Astrocyte (in vitro differentiated cells and primary cell): ENCODE measurements at regions not wholly inside any gene's neighbourhood (a gene's known extent, or its start where the extent isn't known, plus 50 kb on each side); places are given as distances from the start of the nearest gene placed in this dataset.

Experiments used
- DNase-seq: peaks from one replicate; pipeline ENCODE4 v3.0.0-alpha.2; 2010; ENCODE audit warnings: low read depth
- FAIRE-seq: peaks from 2 replicates; lab custom pipeline; 2011; peaks lifted over from hg19 to GRCh38; lab: Jason Lieb, UNC
- H2AFZ ChIP-seq: 2 replicates; pipeline ENCODE4 v1.6.0; 2012; ENCODE audit warnings: low read depth, low read length, inconsistent platforms
- H3K27ac ChIP-seq: 2 replicates; pipeline ENCODE4 v1.5.1; 2011; ENCODE audit warnings: low read depth, low read length, inconsistent platforms
- H3K27me3 ChIP-seq: 2 replicates; pipeline ENCODE4 v1.6.0; 2011; ENCODE audit warnings: low read length, inconsistent platforms; ENCODE audit not compliant: insufficient read depth
- H3K36me3 ChIP-seq: 2 replicates; pipeline ENCODE4 v1.5.1; 2011; ENCODE audit warnings: low read length, inconsistent platforms; ENCODE audit not compliant: insufficient read depth
- H3K4me1 ChIP-seq: 2 replicates; pipeline ENCODE4 v1.5.1; 2011; ENCODE audit warnings: low read length, inconsistent platforms; ENCODE audit not compliant: insufficient read depth
- H3K4me2 ChIP-seq: 2 replicates; pipeline ENCODE4 v1.6.0; 2012; ENCODE audit warnings: low read length, inconsistent platforms
- H3K4me3 ChIP-seq: 2 replicates; pipeline ENCODE4 v1.5.1; 2011; ENCODE audit warnings: low read depth, mild to moderate bottlenecking, low read length, inconsistent platforms; ENCODE audit not compliant: insufficient read depth
- H3K79me2 ChIP-seq: 2 replicates; pipeline ENCODE4 v1.6.0; 2012; ENCODE audit warnings: mild to moderate bottlenecking, low read length, inconsistent platforms; ENCODE audit not compliant: insufficient read depth
- H3K9ac ChIP-seq: 2 replicates; pipeline ENCODE4 v1.6.0; 2012; ENCODE audit warnings: mild to moderate bottlenecking, low read length, inconsistent platforms
- H3K9me3 ChIP-seq: 2 replicates; pipeline ENCODE4 v1.5.1; 2012; ENCODE audit warnings: low read depth, mild to moderate bottlenecking, low read length, inconsistent platforms; ENCODE audit not compliant: insufficient read depth
- H4K20me1 ChIP-seq: 2 replicates; pipeline ENCODE4 v1.6.0; 2012; ENCODE audit warnings: low read length, inconsistent platforms; ENCODE audit not compliant: insufficient read depth
- H3K27ac Mint-ChIP-seq: one replicate; pipeline ENCODE4 v1.8.0; 2021; ENCODE audit warnings: mild to moderate bottlenecking, mixed read lengths; ENCODE audit not compliant: unreplicated experiment
- H3K27me3 Mint-ChIP-seq: one replicate; pipeline ENCODE4 v1.8.0; 2021; ENCODE audit warnings: low read depth, mixed read lengths; ENCODE audit not compliant: unreplicated experiment
- H3K36me3 Mint-ChIP-seq: one replicate; pipeline ENCODE4 v1.8.0; 2021; ENCODE audit warnings: low read depth, mixed read lengths; ENCODE audit not compliant: unreplicated experiment
- H3K4me1 Mint-ChIP-seq: one replicate; pipeline ENCODE4 v1.8.0; 2021; ENCODE audit warnings: low read depth, mixed read lengths; ENCODE audit not compliant: unreplicated experiment
- H3K4me3 Mint-ChIP-seq: one replicate; pipeline ENCODE4 v1.8.0; 2021; ENCODE audit warnings: mild to moderate bottlenecking, moderate library complexity, mixed read lengths; ENCODE audit not compliant: unreplicated experiment
- H3K9me3 Mint-ChIP-seq: one replicate; pipeline ENCODE4 v1.8.0; 2021; ENCODE audit warnings: mild to moderate bottlenecking, mixed read lengths; ENCODE audit not compliant: unreplicated experiment
- EZH2 ChIP-seq: IDR thresholded peaks from 2 replicates; pipeline ENCODE4 v1.6.1; 2012; ENCODE audit warnings: mild to moderate bottlenecking, low read length, inconsistent platforms; ENCODE audit not compliant: insufficient read depth
- TF ChIP-seq, protein P1 (sequence below): IDR thresholded peaks from 2 replicates; pipeline ENCODE4 v1.5.1; 2011; ENCODE audit warnings: low read depth, mild to moderate bottlenecking, inconsistent platforms, low read length, moderate library complexity; ENCODE audit not compliant: insufficient read depth

GRCh38 chr4:143763587-143763986, 63.1 kb upstream of the FREM3 start:
- no peak overlapping the region for H3K4me2 ChIP-seq
- no peaks in the 10 kb centered on the region for H3K27me3 Mint-ChIP-seq
- no peak for TF ChIP-seq EZH2
- TF ChIP-seq, protein P1, sequence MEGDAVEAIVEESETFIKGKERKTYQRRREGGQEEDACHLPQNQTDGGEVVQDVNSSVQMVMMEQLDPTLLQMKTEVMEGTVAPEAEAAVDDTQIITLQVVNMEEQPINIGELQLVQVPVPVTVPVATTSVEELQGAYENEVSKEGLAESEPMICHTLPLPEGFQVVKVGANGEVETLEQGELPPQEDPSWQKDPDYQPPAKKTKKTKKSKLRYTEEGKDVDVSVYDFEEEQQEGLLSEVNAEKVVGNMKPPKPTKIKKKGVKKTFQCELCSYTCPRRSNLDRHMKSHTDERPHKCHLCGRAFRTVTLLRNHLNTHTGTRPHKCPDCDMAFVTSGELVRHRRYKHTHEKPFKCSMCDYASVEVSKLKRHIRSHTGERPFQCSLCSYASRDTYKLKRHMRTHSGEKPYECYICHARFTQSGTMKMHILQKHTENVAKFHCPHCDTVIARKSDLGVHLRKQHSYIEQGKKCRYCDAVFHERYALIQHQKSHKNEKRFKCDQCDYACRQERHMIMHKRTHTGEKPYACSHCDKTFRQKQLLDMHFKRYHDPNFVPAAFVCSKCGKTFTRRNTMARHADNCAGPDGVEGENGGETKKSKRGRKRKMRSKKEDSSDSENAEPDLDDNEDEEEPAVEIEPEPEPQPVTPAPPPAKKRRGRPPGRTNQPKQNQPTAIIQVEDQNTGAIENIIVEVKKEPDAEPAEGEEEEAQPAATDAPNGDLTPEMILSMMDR: no peak
- H3K4me3 Mint-ChIP-seq: no peak overlapping the region
- no peaks in the 10 kb centered on the region for H3K36me3 ChIP-seq
- H3K4me1 Mint-ChIP-seq: no peaks in the 10 kb centered on the region
- H3K9me3 ChIP-seq: no peaks in the 10 kb centered on the region
- no peak overlapping the region for H3K27ac ChIP-seq
- H2AFZ ChIP-seq: no peak overlapping the region
- H3K79me2 ChIP-seq: no peaks in the 10 kb centered on the region
- DNase-seq (no peak), FAIRE-seq (no peak)
- no peaks in the 10 kb centered on the region for H4K20me1 ChIP-seq
- H3K4me3 ChIP-seq: no peak overlapping the region
- no peak overlapping the region for H3K27ac Mint-ChIP-seq
- no peaks in the 10 kb centered on the region for H3K27me3 ChIP-seq
- H3K9ac ChIP-seq: no peak overlapping the region
- H3K9me3 Mint-ChIP-seq: no peaks in the 10 kb centered on the region
- H3K36me3 Mint-ChIP-seq: no peaks in the 10 kb centered on the region
- H3K4me1 ChIP-seq: no peaks in the 10 kb centered on the region

GRCh38 chr4:143762511-143762910, 62.0 kb upstream of the FREM3 start:
- Histone ChIP-seq H3K4me2 (no peak overlapping the region), H3K27ac (no peak overlapping the region), H3K36me3 (no peaks in the 10 kb centered on the region), H2AFZ (no peak overlapping the region), H3K4me3 (no peak overlapping the region), H3K9me3 (no peaks in the 10 kb centered on the region), H3K9ac (no peak overlapping the region), H3K79me2 (no peaks in the 10 kb centered on the region), H3K27me3 (no peaks in the 10 kb centered on the region), H4K20me1 (no peaks in the 10 kb centered on the region), H3K4me1 (no peaks in the 10 kb centered on the region)
- TF ChIP-seq, protein P1: no peak
- no peak for TF ChIP-seq EZH2
- FAIRE-seq (no peak), DNase-seq (no peak)
- Mint-ChIP-seq H3K4me1 (no peaks in the 10 kb centered on the region), H3K9me3 (no peaks in the 10 kb centered on the region), H3K4me3 (no peak overlapping the region), H3K27ac (no peak overlapping the region), H3K27me3 (no peaks in the 10 kb centered on the region), H3K36me3 (no peaks in the 10 kb centered on the region)
